GM18519 (cell line): ENCODE measurements at regions not wholly inside any gene's neighbourhood (a gene's known extent, or its start where the extent isn't known, plus 50 kb on each side); places are given as distances from the start of the nearest gene placed in this dataset.
A peak's percentile ranks its signal among the peaks of the same experiment; 100 is the strongest.

ENCODE experiments used
- ATAC-seq: cut with Tn5 transposase; IDR thresholded peaks from one replicate; pipeline ENCODE4 v1.9.1; 2021; ENCODE audit warnings: mild to moderate bottlenecking, moderate library complexity; ENCODE audit not compliant: unreplicated experiment, low FRiP score

GRCh38 chr18:77650799-77651385, 401.2 kb downstream of the GALR1 start:
- peak; percentile 81 for ATAC-seq

GRCh38 chr18:77651441-77651840, 401.8 kb downstream of the GALR1 start:
- no peak for ATAC-seq

GRCh38 chr18:77653792-77654191, 404.1 kb downstream of the GALR1 start:
- no peak for ATAC-seq

GRCh38 chr18:77654302-77654701, 404.7 kb downstream of the GALR1 start:
- no peak for ATAC-seq

- ATAC-seq, result no peak
Observed at GRCh38 chr18:77657651-77658298, 408.1 kb downstream of the GALR1 start.

DNA sequence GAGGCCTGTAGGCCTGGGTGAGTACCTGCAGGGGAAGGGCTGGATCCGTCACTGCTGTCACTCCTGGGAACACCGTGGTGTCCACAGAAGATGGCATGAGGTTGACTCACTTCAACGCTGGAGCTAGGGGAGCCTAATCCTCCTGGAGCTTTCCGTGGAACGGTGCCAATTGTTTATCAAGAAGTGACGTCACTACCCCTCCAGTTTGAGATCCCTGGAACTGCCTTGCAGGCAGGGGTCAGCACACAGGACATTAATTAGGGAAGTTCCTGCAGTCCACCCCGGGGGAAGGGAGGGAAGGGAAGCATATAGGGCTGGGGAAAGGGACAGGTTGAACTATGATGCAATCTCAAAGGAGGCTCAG, 408.6 kb downstream of the GALR1 start:
- ATAC-seq, result no peak

GRCh38 chr18:77658751-77659448, 409.3 kb downstream of the GALR1 start:
- no peak for ATAC-seq

- no peak for ATAC-seq
Observed at GRCh38 chr18:77666613-77667012, 417.0 kb downstream of the GALR1 start.

GRCh38 chr18:77668219-77668618, 418.6 kb downstream of the GALR1 start:
- ATAC-seq, result no peak

- ATAC-seq, result no peak
Observed at GRCh38 chr18:77669331-77669730, 419.7 kb downstream of the GALR1 start.

GRCh38 chr18:77671456-77672167, 422.0 kb downstream of the GALR1 start:
- ATAC-seq, result no peak

- ATAC-seq, result no peak
Observed at GRCh38 chr18:77676910-77677309, 427.3 kb downstream of the GALR1 start.

DNA sequence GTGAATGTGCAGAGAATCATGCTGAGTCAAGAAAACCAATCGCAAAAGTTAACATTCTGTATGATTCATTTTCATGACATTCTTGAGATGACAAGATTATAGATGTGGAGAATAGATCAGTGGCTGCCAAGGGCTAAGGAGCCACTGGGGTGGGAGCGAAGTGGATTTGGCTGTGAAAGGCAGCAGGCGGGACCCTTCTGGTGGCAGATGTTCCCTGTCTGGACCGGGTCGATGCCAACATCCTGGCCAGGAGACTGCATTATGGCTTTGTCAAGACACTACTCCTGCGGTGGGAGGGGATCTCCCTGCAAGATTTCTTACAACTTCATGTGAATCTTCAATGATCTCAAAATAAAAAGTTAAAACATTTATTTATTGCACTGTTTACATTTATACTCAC, 427.9 kb downstream of the GALR1 start:
- no peak for ATAC-seq

DNA sequence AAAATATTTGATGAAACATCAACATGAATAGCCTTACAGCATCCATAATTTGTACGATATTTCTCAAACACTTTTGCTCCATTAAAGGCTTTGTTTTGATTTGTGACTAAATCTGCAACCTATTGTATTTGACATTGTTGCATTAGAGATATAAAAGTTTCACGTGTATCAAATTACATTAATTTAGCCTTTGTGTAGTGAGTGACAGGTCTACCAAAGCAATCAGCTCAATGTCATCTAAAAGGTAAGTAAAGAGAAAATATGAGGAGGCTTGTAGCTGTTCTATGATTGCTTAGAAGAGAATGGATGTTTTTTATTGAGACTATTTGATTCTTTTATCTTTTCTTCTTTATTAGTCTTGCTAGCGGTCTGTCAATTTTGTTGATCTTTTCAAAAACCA, 430.2 kb downstream of the GALR1 start:
- no peak for ATAC-seq

GRCh38 chr18:77700051-77700450, 450.4 kb downstream of the GALR1 start:
- no peak for ATAC-seq

DNA sequence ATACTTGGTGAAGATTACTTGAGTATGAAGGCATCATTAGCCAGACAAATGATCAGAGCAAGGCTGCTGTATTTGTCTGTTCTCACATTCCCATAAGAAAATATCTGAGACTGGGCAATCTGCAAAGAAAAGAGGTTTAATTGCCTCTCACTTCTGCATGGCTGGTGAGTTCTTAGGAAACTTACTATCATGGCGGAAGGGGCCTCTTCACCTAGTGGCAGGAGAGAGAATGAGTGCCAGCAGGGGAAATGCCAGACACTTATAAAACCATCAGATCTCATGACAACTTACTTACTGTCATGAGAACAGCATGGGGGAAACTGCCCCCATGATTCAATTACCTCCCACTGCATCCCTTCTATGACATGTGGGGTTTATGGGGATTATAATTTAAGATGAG, 452.3 kb downstream of the GALR1 start:
- ATAC-seq, result no peak

DNA sequence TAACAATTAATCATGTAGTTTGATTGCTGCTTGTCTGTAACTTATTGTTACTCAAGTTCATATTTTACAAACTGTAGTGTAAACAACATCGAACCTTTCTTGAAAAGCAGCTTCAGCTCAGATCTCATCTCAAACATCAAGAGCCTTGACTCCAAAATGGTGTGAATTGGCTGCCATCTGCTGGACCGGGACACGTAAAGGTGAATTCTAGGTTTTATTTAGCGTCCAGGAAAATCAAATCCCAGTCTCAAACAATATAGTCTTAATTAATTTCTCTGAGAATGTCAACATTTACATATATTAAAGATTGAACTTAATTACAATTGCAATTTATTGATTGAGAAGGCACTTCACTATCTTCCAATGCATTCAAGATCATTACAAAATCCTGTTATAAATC, 453.0 kb downstream of the GALR1 start:
- ATAC-seq, result no peak

GRCh38 chr18:77705301-77705700, 455.7 kb downstream of the GALR1 start:
- no peak for ATAC-seq

DNA sequence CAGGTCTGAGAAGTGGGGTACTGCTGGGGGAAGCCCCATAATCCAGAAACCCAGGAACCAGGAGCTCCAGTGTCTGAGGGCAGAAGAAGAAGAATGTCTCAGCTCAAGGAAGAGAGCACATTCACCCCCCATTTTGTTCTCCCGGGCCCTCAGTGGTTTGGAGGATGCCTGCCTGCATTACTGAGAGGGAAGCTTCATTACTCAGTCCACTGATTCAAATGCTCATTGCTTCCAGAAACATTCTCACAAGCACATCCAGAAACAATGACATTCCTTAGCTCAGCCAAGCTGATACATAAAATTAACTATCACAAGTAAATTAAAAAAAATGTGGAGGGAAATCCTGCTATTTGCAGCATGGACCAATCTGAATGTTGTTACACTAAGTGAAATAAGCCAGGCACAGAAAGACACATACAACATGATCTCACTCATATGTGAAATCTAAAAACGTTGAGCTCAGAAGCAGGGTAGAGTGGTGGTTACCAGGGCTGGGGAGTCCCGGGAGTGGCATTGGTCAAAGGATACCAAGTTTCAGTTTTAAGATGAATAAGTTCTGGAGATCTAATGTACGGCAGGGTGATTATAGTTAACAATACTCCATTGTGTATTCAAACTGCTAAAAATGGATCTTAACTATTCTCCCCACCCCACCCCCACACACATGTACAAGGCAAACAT, 459.3 kb downstream of the GALR1 start:
- ATAC-seq, result peak; percentile 68

- ATAC-seq, result no peak
Observed at GRCh38 chr18:77711096-77711495, 461.4 kb downstream of the GALR1 start.

DNA sequence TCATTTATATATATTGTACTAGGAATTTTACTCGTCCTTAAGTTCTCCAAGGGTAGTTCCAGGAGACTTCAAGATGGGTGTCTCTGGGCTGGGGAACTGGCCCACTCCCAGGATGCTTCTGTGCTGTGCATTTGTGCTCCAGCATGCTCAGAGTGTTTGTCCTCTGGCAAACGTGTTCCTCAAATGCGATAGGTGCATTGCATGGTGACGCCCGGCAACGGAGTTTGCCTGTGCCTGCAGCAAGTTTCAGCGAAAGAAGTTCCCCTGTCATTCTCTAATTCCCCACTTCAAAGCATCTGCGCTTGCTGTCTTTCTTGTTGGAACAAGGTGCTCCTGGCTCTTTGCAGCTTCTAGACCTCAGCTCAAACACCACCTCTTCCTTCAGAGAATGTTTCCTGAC, 465.1 kb downstream of the GALR1 start:
- no peak for ATAC-seq
